Caco-2 (cell line): ENCODE measurements at regions not wholly inside any gene's neighbourhood (a gene's known extent, or its start where the extent isn't known, plus 50 kb on each side); places are given as distances from the start of the nearest gene placed in this dataset.

Source experiments
- BruUV-seq: library from RNA; stranded (reverse); fragments of 400-500 nt; replicated peaks from 2 replicates; lab custom pipeline; 2021; lab: Mats Ljungman, UMichigan
- CTCF ChIA-PET: fragments of 300-600 bp; sonication (Branson Sonifier 250); formaldehyde crosslinking; loops from one replicate; lab custom pipeline; 2022; ENCODE audit warnings: antibody characterized with exemption; lab: Charles Lee
- POLR2A ChIA-PET: fragments of 300-600 bp; sonication (Branson Sonifier 250); formaldehyde crosslinking; loops from one replicate; lab custom pipeline; 2022; ENCODE audit warnings: antibody characterized with exemption; lab: Charles Lee
- DNase-seq, 2 experiments: peaks; one replicate each; pipeline versions ENCODE4 v3.0.0 to v3.0.0-alpha.2; 2020 to 2022
- H3K27me3 ChIP-seq: replicated peaks from 2 replicates; pipeline ENCODE4 v1.6.0; 2011; ENCODE audit warnings: low read length; ENCODE audit not compliant: control insufficient read depth, insufficient read depth
- H3K36me3 ChIP-seq: 2 replicates; pipeline ENCODE4 v1.5.1; 2011; ENCODE audit warnings: low read length; ENCODE audit not compliant: control insufficient read depth, insufficient read depth
- H3K4me1 ChIP-seq: fragments of 250-450 bp; sonication (Bioruptor Pico); 2 replicates; pipeline ENCODE4 v1.5.1; 2020; ENCODE audit warnings: mild to moderate bottlenecking
- H3K4me3 ChIP-seq: 2 replicates; pipeline ENCODE4 v1.5.1; 2011; ENCODE audit warnings: low read depth, mild to moderate bottlenecking, control low read depth, low read length
- H3K9me3 ChIP-seq: fragments of 250-450 bp; sonication (Bioruptor Pico); 2 replicates; pipeline ENCODE4 v1.5.1; 2020; ENCODE audit warnings: mild to moderate bottlenecking, moderate library complexity
- H3K27ac Mint-ChIP-seq: one replicate; pipeline ENCODE4 v1.8.0; 2022; ENCODE audit warnings: mixed read lengths; ENCODE audit not compliant: unreplicated experiment
- H3K27me3 Mint-ChIP-seq: one replicate; pipeline ENCODE4 v1.8.0; 2022; ENCODE audit warnings: mixed read lengths; ENCODE audit not compliant: insufficient read depth, unreplicated experiment
- H3K36me3 Mint-ChIP-seq: one replicate; pipeline ENCODE4 v1.8.0; 2022; ENCODE audit warnings: mild to moderate bottlenecking, mixed read lengths; ENCODE audit not compliant: insufficient read depth, unreplicated experiment
- H3K4me1 Mint-ChIP-seq: one replicate; pipeline ENCODE4 v1.8.0; 2022; ENCODE audit warnings: low read depth, mixed read lengths; ENCODE audit not compliant: unreplicated experiment
- H3K4me3 Mint-ChIP-seq: one replicate; pipeline ENCODE4 v1.8.0; 2022; ENCODE audit warnings: mild to moderate bottlenecking, moderate library complexity, mixed read lengths; ENCODE audit not compliant: unreplicated experiment
- H3K9me3 Mint-ChIP-seq: one replicate; pipeline ENCODE4 v1.8.0; 2022; ENCODE audit warnings: mixed read lengths; ENCODE audit not compliant: unreplicated experiment
- CTCF ChIP-seq, 2 experiments: fragments of 200-600 bp in 1 of 2; IDR thresholded peaks; 1 replicate in 1 of 2; 2 replicates in 1 of 2; pipeline versions ENCODE4 v1.5.1 to v1.8.0; 2011 to 2022; ENCODE audit warnings: antibody characterized with exemption in 1 of 2, control low read depth in 1 of 2, inconsistent platforms in 1 of 2, low read depth in 1 of 2, low read length in 1 of 2, mild to moderate bottlenecking in 1 of 2, moderate library complexity in 1 of 2; ENCODE audit not compliant: insufficient read depth in 1 of 2, severe bottlenecking in 1 of 2, unreplicated experiment in 1 of 2
- intact Hi-C: fragments of 100-400 bp; cut with micrococcal nuclease; formaldehyde crosslinking; loops from one replicate; pipeline ENCODE4 v1.10.0; 2022; ENCODE audit not compliant: unreplicated experiment

GRCh38 chr6:103983011-103983410, 876.7 kb downstream of the HACE1 start:
- Histone ChIP-seq H3K27me3 (no peaks in the 10 kb centered on the region), H3K36me3 (no peaks in the 10 kb centered on the region), H3K4me1 (no peaks in the 10 kb centered on the region), H3K9me3 (no peaks in the 10 kb centered on the region), H3K4me3 (no peak overlapping the region)
- POLR2A ChIA-PET: no interaction called here
- H3K9me3 Mint-ChIP-seq: no peaks in the 10 kb centered on the region
- H3K27me3 Mint-ChIP-seq: no peaks in the 10 kb centered on the region
- BruUV-seq: no TSS peak
- CTCF ChIA-PET: no interaction called here
- H3K27ac Mint-ChIP-seq: no peak overlapping the region
- no peak overlapping the region for H3K4me3 Mint-ChIP-seq
- intact Hi-C loops: no loop called here
- TF ChIP-seq CTCF (IDR thresholded peaks at IDR 0.05; ENCODE audit: insufficient read depth in 1 of 2, low read depth in 1 of 2, low read length in 1 of 2, severe bottlenecking in 1 of 2, unreplicated experiment in 1 of 2): no peak
- H3K36me3 Mint-ChIP-seq: no peaks in the 10 kb centered on the region
- DNase-seq: no peak
- no peaks in the 10 kb centered on the region for H3K4me1 Mint-ChIP-seq

DNA sequence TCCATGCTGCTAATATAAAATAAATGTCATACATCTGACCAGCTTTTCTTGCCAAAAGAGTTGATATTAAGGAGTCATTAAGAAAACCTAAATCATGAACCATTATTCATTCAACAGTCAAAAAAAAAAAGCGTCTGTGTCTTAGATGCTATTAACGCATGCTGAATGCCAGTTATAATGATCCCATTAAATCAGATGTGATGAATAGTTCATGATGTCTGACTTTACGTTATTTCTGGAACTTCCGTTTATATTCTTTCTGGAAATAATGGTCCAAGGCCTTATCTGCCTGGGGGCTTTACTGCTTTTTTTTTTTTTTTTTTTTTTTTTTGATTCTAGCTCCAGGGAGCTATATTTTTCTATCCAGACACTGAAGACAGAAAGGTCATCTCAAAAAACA, 877.1 kb downstream of the HACE1 start:
- H3K36me3 Mint-ChIP-seq: no peaks in the 10 kb centered on the region
- H3K4me3 Mint-ChIP-seq: no peak overlapping the region
- H3K4me1 Mint-ChIP-seq: no peaks in the 10 kb centered on the region
- no TSS peak for BruUV-seq
- H3K27me3 Mint-ChIP-seq: no peaks in the 10 kb centered on the region
- intact Hi-C loops: no loop called here
- no peaks in the 10 kb centered on the region for H3K9me3 ChIP-seq
- H3K27me3 ChIP-seq: no peaks in the 10 kb centered on the region
- no peak overlapping the region for H3K27ac Mint-ChIP-seq
- no peaks in the 10 kb centered on the region for H3K36me3 ChIP-seq
- TF ChIP-seq CTCF (IDR thresholded peaks at IDR 0.05; ENCODE audit: insufficient read depth in 1 of 2, low read depth in 1 of 2, low read length in 1 of 2, severe bottlenecking in 1 of 2, unreplicated experiment in 1 of 2): no peak
- DNase-seq: no peak
- H3K9me3 Mint-ChIP-seq: no peaks in the 10 kb centered on the region
- CTCF ChIA-PET: no interaction called here
- POLR2A ChIA-PET: no interaction called here
- H3K4me3 ChIP-seq: no peak overlapping the region
- no peaks in the 10 kb centered on the region for H3K4me1 ChIP-seq

GRCh38 chr6:103979308-103979707, 880.4 kb downstream of the HACE1 start:
- ChIA-PET CTCF (no interaction called here), POLR2A (no interaction called here)
- no peaks in the 10 kb centered on the region for H3K27me3 Mint-ChIP-seq
- no peaks in the 10 kb centered on the region for H3K27me3 ChIP-seq
- H3K9me3 Mint-ChIP-seq: no peaks in the 10 kb centered on the region
- no peaks in the 10 kb centered on the region for H3K36me3 ChIP-seq
- H3K27ac Mint-ChIP-seq: no peak overlapping the region
- H3K4me1 Mint-ChIP-seq: no peaks in the 10 kb centered on the region
- no peaks in the 10 kb centered on the region for H3K9me3 ChIP-seq
- H3K4me1 ChIP-seq: no peaks in the 10 kb centered on the region
- BruUV-seq: no TSS peak
- TF ChIP-seq CTCF (IDR thresholded peaks at IDR 0.05; ENCODE audit: insufficient read depth in 1 of 2, low read depth in 1 of 2, low read length in 1 of 2, severe bottlenecking in 1 of 2, unreplicated experiment in 1 of 2): no peak
- H3K36me3 Mint-ChIP-seq: no peaks in the 10 kb centered on the region
- no peak for DNase-seq
- H3K4me3 ChIP-seq: no peak overlapping the region
- H3K4me3 Mint-ChIP-seq: no peak overlapping the region
- intact Hi-C loops: no loop called here
